ENCODE measurements at regions not wholly inside any gene's neighbourhood (a gene's known extent, or its start where the extent isn't known, plus 50 kb on each side); places are given as distances from the start of the nearest gene placed in this dataset.
A peak's percentile ranks its signal among the peaks of the same experiment; 100 is the strongest.
"Not testable (repeated sequence)": the region's sequence is repeated elsewhere in the genome, so short reads cannot be mapped to it uniquely, and the experiment has no call there.

DNA sequence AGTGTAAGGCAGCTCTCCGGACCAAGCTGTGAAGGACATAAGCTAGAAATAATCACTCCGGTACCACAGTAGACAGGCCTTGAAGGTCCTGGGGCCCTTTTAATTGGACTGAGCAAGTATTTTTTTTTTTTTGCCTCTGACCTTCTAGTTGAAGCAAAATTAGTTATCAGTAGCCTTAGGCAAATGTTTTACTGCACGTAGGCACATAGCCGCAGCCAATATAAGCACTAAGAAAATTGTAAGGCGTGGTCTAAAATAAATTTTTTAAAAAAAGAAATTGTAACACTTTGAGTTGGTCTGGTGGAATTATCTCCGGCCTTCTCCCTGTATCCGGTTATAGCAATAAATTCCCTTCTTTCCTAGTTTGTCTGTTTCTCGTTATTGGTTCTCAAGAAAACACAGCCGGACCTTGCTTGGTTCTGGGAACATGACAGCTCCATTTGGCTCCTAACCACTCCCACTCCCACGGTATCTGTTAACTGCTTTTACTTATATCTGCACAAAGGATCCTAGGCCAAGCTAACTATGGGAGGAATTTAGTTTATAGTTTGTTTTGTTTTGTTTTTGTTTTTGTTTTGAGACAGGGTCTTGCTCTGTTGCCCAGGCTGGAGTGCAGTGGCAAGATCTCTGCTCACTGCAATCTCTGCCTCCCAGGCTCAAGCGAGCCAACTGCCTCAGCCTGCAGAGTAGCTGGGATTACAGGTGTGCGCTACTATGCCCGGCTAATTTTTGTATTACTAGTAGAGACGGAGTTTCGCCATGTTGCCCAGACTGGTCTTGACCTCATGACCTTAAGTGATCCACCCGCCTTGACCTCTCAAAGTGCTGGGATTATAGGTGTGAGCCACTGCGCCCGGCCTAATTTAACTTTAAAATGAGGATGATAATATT is 124.4 kb upstream of the KIF5B start:
- Histone ChIP-seq H3K9me3 (ENCODE audit: control insufficient read depth, low read length) (no peaks in the 10 kb centered on the region), H3K4me3 (ENCODE audit: insufficient read depth in 1 of 2, low read depth in 1 of 2, low read length in 2 of 2) (no peak overlapping the region), H3K18ac (ENCODE audit: low read depth in 1 of 2, low read length in 2 of 2) (no peak overlapping the region), H3K79me1 (replicated peaks; ENCODE audit: low read length, poor library complexity, severe bottlenecking) (no peaks in the 10 kb centered on the region), H3K4me1 (ENCODE audit: control insufficient read depth, insufficient read depth, low read depth, low read length) (no peaks in the 10 kb centered on the region), H3K27ac (ENCODE audit: low read length, poor library complexity, severe bottlenecking) (no peak overlapping the region), H2AK5ac (ENCODE audit: low read length, severe bottlenecking) (no peak overlapping the region), H3K4ac (ENCODE audit: low read depth in 1 of 2, low read length in 2 of 2) (no peak overlapping the region), H4K8ac (ENCODE audit: low read length) (no peak overlapping the region), H3K36me3 (ENCODE audit: control insufficient read depth in 1 of 2, insufficient read depth in 2 of 2, low read depth in 1 of 2, low read length in 2 of 2) (no peaks in the 10 kb centered on the region), H3K27me3 (ENCODE audit: control insufficient read depth in 1 of 2, insufficient read depth in 1 of 2, low read length in 2 of 2) (no peaks in the 10 kb centered on the region), H3K23ac (ENCODE audit: low read length in 2 of 2) (no peak overlapping the region), H2BK12ac (ENCODE audit: low read length in 2 of 2) (no peak overlapping the region), H4K91ac (ENCODE audit: low read length) (no peak overlapping the region), H3K4me2 (ENCODE audit: low read length, poor library complexity, severe bottlenecking) (no peak overlapping the region), H2BK15ac (ENCODE audit: low read depth, poor library complexity, severe bottlenecking) (no peak overlapping the region), H3K9ac (ENCODE audit: low read length) (no peak overlapping the region), H2BK120ac (ENCODE audit: low read depth, low read length) (no peak overlapping the region), H2AFZ (ENCODE audit: low read depth, low read length) (no peak overlapping the region), H3K14ac (ENCODE audit: low read length in 2 of 2) (no peak overlapping the region), H2BK5ac (ENCODE audit: low read depth, low read length, poor library complexity, severe bottlenecking) (no peak overlapping the region)
- WGBS = 80% methylated on average over 15 of the region's 18 CpGs
- DNase-seq = no peak

- Histone ChIP-seq H2BK120ac (ENCODE audit: low read depth, low read length) (no peak overlapping the region), H3K9ac (ENCODE audit: low read length) (no peak overlapping the region), H3K4me3 (ENCODE audit: insufficient read depth in 1 of 2, low read depth in 1 of 2, low read length in 2 of 2) (no peak overlapping the region), H3K27me3 (ENCODE audit: control insufficient read depth in 1 of 2, insufficient read depth in 1 of 2, low read length in 2 of 2) (no peaks in the 10 kb centered on the region), H3K27ac (ENCODE audit: low read length, poor library complexity, severe bottlenecking) (no peak overlapping the region), H3K4me1 (ENCODE audit: control insufficient read depth, insufficient read depth, low read depth, low read length) (no peaks in the 10 kb centered on the region), H3K9me3 (ENCODE audit: control insufficient read depth, low read length) (peaks cover under 1% of the 10 kb centered on the region), H2AFZ (ENCODE audit: low read depth, low read length) (no peak overlapping the region), H3K4ac (ENCODE audit: low read depth in 1 of 2, low read length in 2 of 2) (no peak overlapping the region), H4K91ac (ENCODE audit: low read length) (peak overlapping the region; percentile 48), H3K4me2 (ENCODE audit: low read length, poor library complexity, severe bottlenecking) (no peak overlapping the region), H3K14ac (ENCODE audit: low read length in 2 of 2) (no peak overlapping the region), H3K18ac (ENCODE audit: low read depth in 1 of 2, low read length in 2 of 2) (no peak overlapping the region), H2BK5ac (ENCODE audit: low read depth, low read length, poor library complexity, severe bottlenecking) (no peak overlapping the region), H2AK5ac (ENCODE audit: low read length, severe bottlenecking) (no peak overlapping the region), H3K79me1 (replicated peaks; ENCODE audit: low read length, poor library complexity, severe bottlenecking) (no peaks in the 10 kb centered on the region), H4K8ac (ENCODE audit: low read length) (peak overlapping the region; percentile 14), H3K36me3 (ENCODE audit: control insufficient read depth in 1 of 2, insufficient read depth in 2 of 2, low read depth in 1 of 2, low read length in 2 of 2) (no peaks in the 10 kb centered on the region), H2BK15ac (ENCODE audit: low read depth, poor library complexity, severe bottlenecking) (no peak overlapping the region), H3K23ac (ENCODE audit: low read length in 2 of 2) (no peak overlapping the region), H2BK12ac (ENCODE audit: low read length in 2 of 2) (no peak overlapping the region)
- DNase-seq = no peak
- WGBS = 93% methylated on average over 5 of the region's 5 CpGs
Measured at GRCh38 chr10:32179836-32180235, 123.6 kb upstream of the KIF5B start.

GRCh38 chr10:32177594-32177993 is 121.4 kb upstream of the KIF5B start:
- H2BK15ac ChIP-seq (ENCODE audit: low read depth, poor library complexity, severe bottlenecking); H3K14ac ChIP-seq (ENCODE audit: low read length in 2 of 2); H4K91ac ChIP-seq (ENCODE audit: low read length); H3K23ac ChIP-seq (ENCODE audit: low read length in 2 of 2); H3K9me3 ChIP-seq (ENCODE audit: control insufficient read depth, low read length); DNase-seq; H3K36me3 ChIP-seq (ENCODE audit: control insufficient read depth in 1 of 2, insufficient read depth in 2 of 2, low read depth in 1 of 2, low read length in 2 of 2); H3K4me3 ChIP-seq (ENCODE audit: insufficient read depth in 1 of 2, low read depth in 1 of 2, low read length in 2 of 2); H2BK5ac ChIP-seq (ENCODE audit: low read depth, low read length, poor library complexity, severe bottlenecking); H2AK5ac ChIP-seq (ENCODE audit: low read length, severe bottlenecking); H3K18ac ChIP-seq (ENCODE audit: low read depth in 1 of 2, low read length in 2 of 2); H2BK120ac ChIP-seq (ENCODE audit: low read depth, low read length); H3K27ac ChIP-seq (ENCODE audit: low read length, poor library complexity, severe bottlenecking); H3K4ac ChIP-seq (ENCODE audit: low read depth in 1 of 2, low read length in 2 of 2); H3K79me1 ChIP-seq (replicated peaks; ENCODE audit: low read length, poor library complexity, severe bottlenecking); H3K4me1 ChIP-seq (ENCODE audit: control insufficient read depth, insufficient read depth, low read depth, low read length); H3K27me3 ChIP-seq (ENCODE audit: control insufficient read depth in 1 of 2, insufficient read depth in 1 of 2, low read length in 2 of 2); H2AFZ ChIP-seq (ENCODE audit: low read depth, low read length); H2BK12ac ChIP-seq (ENCODE audit: low read length in 2 of 2); H4K8ac ChIP-seq (ENCODE audit: low read length); H3K9ac ChIP-seq (ENCODE audit: low read length); H3K4me2 ChIP-seq (ENCODE audit: low read length, poor library complexity, severe bottlenecking): not testable (repeated sequence)
- 97% methylated on average over 7 of the region's 7 CpGs for WGBS

DNA sequence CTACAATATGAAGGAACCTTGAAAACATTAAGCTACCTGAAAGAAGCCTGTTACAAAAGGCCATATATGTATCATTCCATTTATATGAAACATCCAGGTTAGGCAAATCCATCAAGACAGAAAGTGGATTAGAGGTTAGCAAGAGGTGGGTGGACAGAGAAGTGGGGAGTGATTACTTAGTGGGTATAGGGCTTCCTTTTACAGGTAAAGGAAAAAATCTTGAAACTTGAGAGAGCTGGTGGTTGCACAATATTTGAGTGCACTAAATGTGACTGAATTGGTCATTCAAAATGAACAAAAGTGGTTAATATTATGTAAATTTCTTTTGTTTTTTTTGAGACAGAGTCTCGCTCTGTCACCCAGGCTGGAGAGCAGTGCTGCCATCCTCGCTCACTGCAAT is 119.4 kb upstream of the KIF5B start:
- Histone ChIP-seq H3K4me3 (ENCODE audit: insufficient read depth in 1 of 2, low read depth in 1 of 2, low read length in 2 of 2) (no peak overlapping the region), H3K23ac (ENCODE audit: low read length in 2 of 2) (no peak overlapping the region), H2BK120ac (ENCODE audit: low read depth, low read length) (no peak overlapping the region), H3K36me3 (ENCODE audit: control insufficient read depth in 1 of 2, insufficient read depth in 2 of 2, low read depth in 1 of 2, low read length in 2 of 2) (no peaks in the 10 kb centered on the region), H2BK15ac (ENCODE audit: low read depth, poor library complexity, severe bottlenecking) (no peak overlapping the region), H3K4me2 (ENCODE audit: low read length, poor library complexity, severe bottlenecking) (no peak overlapping the region), H4K91ac (ENCODE audit: low read length) (no peak overlapping the region), H2BK12ac (ENCODE audit: low read length in 2 of 2) (no peak overlapping the region), H3K9me3 (ENCODE audit: control insufficient read depth, low read length) (peaks cover 8% of the 10 kb centered on the region), H3K27ac (ENCODE audit: low read length, poor library complexity, severe bottlenecking) (no peak overlapping the region), H2AK5ac (ENCODE audit: low read length, severe bottlenecking) (no peak overlapping the region), H2AFZ (ENCODE audit: low read depth, low read length) (no peak overlapping the region), H2BK5ac (ENCODE audit: low read depth, low read length, poor library complexity, severe bottlenecking) (no peak overlapping the region), H3K4ac (ENCODE audit: low read depth in 1 of 2, low read length in 2 of 2) (no peak overlapping the region), H3K27me3 (ENCODE audit: control insufficient read depth in 1 of 2, insufficient read depth in 1 of 2, low read length in 2 of 2) (no peaks in the 10 kb centered on the region), H3K4me1 (ENCODE audit: control insufficient read depth, insufficient read depth, low read depth, low read length) (no peaks in the 10 kb centered on the region), H3K9ac (ENCODE audit: low read length) (no peak overlapping the region), H4K8ac (ENCODE audit: low read length) (no peak overlapping the region), H3K14ac (ENCODE audit: low read length in 2 of 2) (no peak overlapping the region), H3K18ac (ENCODE audit: low read depth in 1 of 2, low read length in 2 of 2) (no peak overlapping the region), H3K79me1 (replicated peaks; ENCODE audit: low read length, poor library complexity, severe bottlenecking) (no peaks in the 10 kb centered on the region)
- 94% methylated on average over 2 of the region's 2 CpGs for whole genome bisulfite sequencing
- no peak for DNase-seq

Data from mesenchymal stem cell (in vitro differentiated cells and primary cell).